Colonic mucosa (tissue), 4 donors: ENCODE measurements at regions not wholly inside any gene's neighbourhood (a gene's known extent, or its start where the extent isn't known, plus 50 kb on each side); places are given as distances from the start of the nearest gene placed in this dataset.

ENCODE experiments used
- DNase-seq: peaks from one replicate; pipeline ENCODE4 v3.0.0-alpha.2; 2020
- H3K27ac ChIP-seq: fragments of 200-600 bp; one replicate; pipeline ENCODE4 v1.8.0; 2021
- H3K27me3 ChIP-seq: fragments of 200-600 bp; one replicate; pipeline ENCODE4 v1.8.0; 2021
- H3K36me3 ChIP-seq: fragments of 200-600 bp; one replicate; pipeline ENCODE4 v1.8.0; 2021
- H3K4me1 ChIP-seq: fragments of 200-600 bp; one replicate; pipeline ENCODE4 v1.8.0; 2021; ENCODE audit warnings: mild to moderate bottlenecking
- H3K4me3 ChIP-seq: fragments of 200-600 bp; one replicate; pipeline ENCODE4 v1.8.0; 2021
- H3K9ac ChIP-seq, 2 donors: one replicate each; pipeline ENCODE4 v1.7.0; 2013; ENCODE audit warnings: control low read depth in 2 of 2, low read depth in 2 of 2, low read length in 2 of 2
- H3K9me3 ChIP-seq: fragments of 200-600 bp; one replicate; pipeline ENCODE4 v1.8.0; 2021
- CTCF ChIP-seq: fragments of 200-600 bp; IDR thresholded peaks from one replicate; pipeline ENCODE4 v1.8.0; 2022; ENCODE audit warnings: antibody characterized with exemption, mild to moderate bottlenecking
- intact Hi-C: fragments of 100-400 bp; cut with DNase I; formaldehyde crosslinking; loops from one replicate; pipeline ENCODE4 v1.14.1; 2022
- donor health status: healthy.
- donor health status: DM: no; HTN: no; CAD: no.
- donor health status: DM: no; HTN: no; CAD: no.

- no peak for TF ChIP-seq CTCF
- intact Hi-C loops: no loop called here
- H3K9ac ChIP-seq: no peak overlapping the region
- no peaks in the 10 kb centered on the region for H3K27me3 ChIP-seq
- H3K27ac ChIP-seq: no peak overlapping the region
- DNase-seq: no peak
- no peaks in the 10 kb centered on the region for H3K36me3 ChIP-seq
- no peaks in the 10 kb centered on the region for H3K4me1 ChIP-seq
- no peak overlapping the region for H3K4me3 ChIP-seq
- H3K9me3 ChIP-seq: no peaks in the 10 kb centered on the region
Measured at GRCh38 chr16:7849841-7850240, 517.2 kb downstream of the RBFOX1 start.

GRCh38 chr16:7843261-7843660 lies 510.6 kb downstream of the RBFOX1 start:
- intact Hi-C loops: no loop called here
- no peak for TF ChIP-seq CTCF
- no peaks in the 10 kb centered on the region for H3K4me1 ChIP-seq
- no peak overlapping the region for H3K4me3 ChIP-seq
- H3K9ac ChIP-seq: no peak overlapping the region
- H3K27me3 ChIP-seq: no peaks in the 10 kb centered on the region
- no peak for DNase-seq
- H3K27ac ChIP-seq: no peak overlapping the region
- no peaks in the 10 kb centered on the region for H3K36me3 ChIP-seq
- no peaks in the 10 kb centered on the region for H3K9me3 ChIP-seq

- no peak overlapping the region for H3K27ac ChIP-seq
- H3K4me1 ChIP-seq: no peaks in the 10 kb centered on the region
- H3K36me3 ChIP-seq: no peaks in the 10 kb centered on the region
- H3K9ac ChIP-seq: no peak overlapping the region
- intact Hi-C loops: no loop called here
- DNase-seq: no peak
- no peaks in the 10 kb centered on the region for H3K9me3 ChIP-seq
- TF ChIP-seq CTCF: no peak
- H3K27me3 ChIP-seq: no peaks in the 10 kb centered on the region
- H3K4me3 ChIP-seq: no peak overlapping the region
Measured at GRCh38 chr16:7839568-7839967, 506.9 kb downstream of the RBFOX1 start.

GRCh38 chr16:7834771-7835431 lies 502.3 kb downstream of the RBFOX1 start:
- Histone ChIP-seq H3K27me3 (no peaks in the 10 kb centered on the region), H3K27ac (no peak overlapping the region), H3K36me3 (no peaks in the 10 kb centered on the region), H3K9ac (no peak overlapping the region), H3K4me3 (no peak overlapping the region), H3K9me3 (no peaks in the 10 kb centered on the region), H3K4me1 (no peaks in the 10 kb centered on the region)
- no peak for DNase-seq
- TF ChIP-seq CTCF: no peak
- intact Hi-C loops: no loop called here

GRCh38 chr16:7820816-7821215 lies 488.2 kb downstream of the RBFOX1 start:
- Histone ChIP-seq H3K27me3 (no peaks in the 10 kb centered on the region), H3K4me1 (no peaks in the 10 kb centered on the region), H3K9me3 (no peaks in the 10 kb centered on the region), H3K9ac (no peak overlapping the region), H3K36me3 (no peaks in the 10 kb centered on the region), H3K27ac (no peak overlapping the region), H3K4me3 (no peak overlapping the region)
- intact Hi-C loops: no loop called here
- no peak for TF ChIP-seq CTCF
- no peak for DNase-seq
